Mesenchymal stem cell (in vitro differentiated cells and primary cell): ENCODE measurements at regions not wholly inside any gene's neighbourhood (a gene's known extent, or its start where the extent isn't known, plus 50 kb on each side); places are given as distances from the start of the nearest gene placed in this dataset.
"Not testable (repeated sequence)": the region's sequence is repeated elsewhere in the genome, so short reads cannot be mapped to it uniquely, and the experiment has no call there.

Source experiments
- DNase-seq: peaks from one replicate; pipeline ENCODE4 v3.0.0-alpha.2; 2013
- H2AFZ ChIP-seq: one replicate; pipeline ENCODE4 v1.6.1; 2013; ENCODE audit warnings: low read depth, mild to moderate bottlenecking, control low read depth, inconsistent platforms, low read length, moderate library complexity
- H2AK5ac ChIP-seq: 2 replicates; pipeline ENCODE4 v1.6.1; 2013; ENCODE audit warnings: low read length, moderate library complexity, mild to moderate bottlenecking, inconsistent platforms; ENCODE audit not compliant: severe bottlenecking
- H2BK120ac ChIP-seq: one replicate; pipeline ENCODE4 v1.6.1; 2013; ENCODE audit warnings: low read depth, mild to moderate bottlenecking, inconsistent platforms, low read length, moderate library complexity
- H2BK12ac ChIP-seq, 2 experiments: one replicate each; pipeline ENCODE4 v1.6.1; 2013; ENCODE audit warnings: inconsistent platforms in 2 of 2, low read length in 2 of 2, mild to moderate bottlenecking in 2 of 2, moderate library complexity in 2 of 2, control low read depth in 1 of 2
- H2BK15ac ChIP-seq: one replicate; pipeline ENCODE4 v1.6.1; 2013; ENCODE audit warnings: mild to moderate bottlenecking, low read depth, inconsistent platforms; ENCODE audit not compliant: poor library complexity, severe bottlenecking
- H2BK5ac ChIP-seq: 2 replicates; pipeline ENCODE4 v1.6.1; 2013; ENCODE audit warnings: low read depth, mild to moderate bottlenecking, low read length, control low read depth, inconsistent platforms; ENCODE audit not compliant: poor library complexity, severe bottlenecking
- H3K14ac ChIP-seq, 2 experiments: one replicate each; pipeline ENCODE4 v1.6.1; 2013; ENCODE audit warnings: inconsistent platforms in 2 of 2, low read length in 2 of 2, control low read depth in 1 of 2, mild to moderate bottlenecking in 1 of 2, moderate library complexity in 1 of 2
- H3K18ac ChIP-seq, 2 experiments: one replicate each; pipeline ENCODE4 v1.6.1; 2013; ENCODE audit warnings: inconsistent platforms in 2 of 2, low read length in 2 of 2, control low read depth in 1 of 2, low read depth in 1 of 2, mild to moderate bottlenecking in 1 of 2
- H3K23ac ChIP-seq, 2 experiments: one replicate each; pipeline ENCODE4 v1.6.1; 2013; ENCODE audit warnings: inconsistent platforms in 2 of 2, low read length in 2 of 2, mild to moderate bottlenecking in 2 of 2, moderate library complexity in 2 of 2, control low read depth in 1 of 2
- H3K27ac ChIP-seq: 2 replicates; pipeline ENCODE4 v1.5.1; 2013; ENCODE audit warnings: mild to moderate bottlenecking, moderate library complexity, low read length, control low read depth, inconsistent platforms; ENCODE audit not compliant: poor library complexity, severe bottlenecking
- H3K27me3 ChIP-seq, 2 experiments: 2 replicates each; pipeline versions ENCODE4 v1.6.1 to v1.7.0; 2013; ENCODE audit warnings: low read length in 2 of 2, mild to moderate bottlenecking in 2 of 2, moderate library complexity in 2 of 2, control low read depth in 1 of 2, inconsistent platforms in 1 of 2; ENCODE audit not compliant: control insufficient read depth in 1 of 2, insufficient read depth in 1 of 2
- H3K36me3 ChIP-seq, 2 experiments: 2 replicates each; pipeline versions ENCODE4 v1.6.1 to v1.7.0; 2013; ENCODE audit warnings: low read length in 2 of 2, control low read depth in 1 of 2, inconsistent platforms in 1 of 2, low read depth in 1 of 2, mild to moderate bottlenecking in 1 of 2; ENCODE audit not compliant: insufficient read depth in 2 of 2, control insufficient read depth in 1 of 2
- H3K4ac ChIP-seq, 2 experiments: one replicate each; pipeline ENCODE4 v1.6.1; 2013; ENCODE audit warnings: inconsistent platforms in 2 of 2, low read length in 2 of 2, mild to moderate bottlenecking in 2 of 2, moderate library complexity in 2 of 2, control low read depth in 1 of 2, low read depth in 1 of 2
- H3K4me1 ChIP-seq: 2 replicates; pipeline ENCODE4 v1.6.1; 2013; ENCODE audit warnings: low read depth, low read length, control low read depth; ENCODE audit not compliant: control insufficient read depth, insufficient read depth
- H3K4me2 ChIP-seq: 2 replicates; pipeline ENCODE4 v1.6.1; 2013; ENCODE audit warnings: low read length, mild to moderate bottlenecking, inconsistent platforms; ENCODE audit not compliant: poor library complexity, severe bottlenecking
- H3K4me3 ChIP-seq, 2 experiments: 2 replicates each; pipeline versions ENCODE4 v1.5.1 to v1.7.0; 2013; ENCODE audit warnings: low read length in 2 of 2, mild to moderate bottlenecking in 2 of 2, control low read depth in 1 of 2, low read depth in 1 of 2; ENCODE audit not compliant: insufficient read depth in 1 of 2
- H3K79me1 ChIP-seq: replicated peaks from 2 replicates; pipeline ENCODE4 v1.6.1; 2013; ENCODE audit warnings: mild to moderate bottlenecking, control low read depth, low read length, inconsistent platforms; ENCODE audit not compliant: poor library complexity, severe bottlenecking
- H3K9ac ChIP-seq: 2 replicates; pipeline ENCODE4 v1.7.0; 2013; ENCODE audit warnings: mild to moderate bottlenecking, low read length, moderate library complexity
- H3K9me3 ChIP-seq: 2 replicates; pipeline ENCODE4 v1.7.0; 2013; ENCODE audit warnings: mild to moderate bottlenecking, low read length; ENCODE audit not compliant: control insufficient read depth
- H4K8ac ChIP-seq: one replicate; pipeline ENCODE4 v1.6.1; 2013; ENCODE audit warnings: inconsistent platforms, mild to moderate bottlenecking, low read length, moderate library complexity
- H4K91ac ChIP-seq: one replicate; pipeline ENCODE4 v1.6.1; 2013; ENCODE audit warnings: mild to moderate bottlenecking, low read length, inconsistent platforms
- WGBS: methylation state at CpG from one replicate; pipeline ENCODE4 v1.1.7; 2013; ENCODE audit warnings: mixed read lengths; 5-methylcytosine and 5-hydroxymethylcytosine counted together

DNA sequence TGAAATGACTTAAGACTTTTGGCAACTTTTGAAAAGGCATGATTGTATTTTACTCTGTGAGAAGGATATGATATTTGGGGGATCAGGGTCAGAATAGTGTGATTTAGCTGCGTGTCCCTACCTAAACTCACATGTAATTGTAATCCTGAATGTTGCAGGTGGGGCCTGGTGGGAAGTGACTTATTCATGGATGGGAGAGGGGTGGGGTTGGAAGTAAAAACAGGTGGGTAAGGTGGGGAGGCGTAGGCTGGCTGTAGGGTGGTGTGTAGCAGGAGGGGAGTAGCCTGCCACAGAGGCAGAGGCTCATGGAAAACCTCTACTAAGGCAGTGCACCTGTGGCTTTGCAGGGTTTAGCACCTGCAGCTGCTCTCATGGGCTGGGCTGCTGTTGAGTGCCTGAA is 584.2 kb downstream of the CWH43 start:
- H3K36me3 ChIP-seq, H4K8ac ChIP-seq, H3K9me3 ChIP-seq, H4K91ac ChIP-seq, H3K4ac ChIP-seq, H3K14ac ChIP-seq, H2BK15ac ChIP-seq, H2BK120ac ChIP-seq, H3K4me2 ChIP-seq, H3K23ac ChIP-seq, H3K4me1 ChIP-seq, H3K27ac ChIP-seq, H3K27me3 ChIP-seq, H2BK5ac ChIP-seq, DNase-seq, H2BK12ac ChIP-seq, H3K4me3 ChIP-seq, H3K9ac ChIP-seq, H3K18ac ChIP-seq, H2AK5ac ChIP-seq, H3K79me1 ChIP-seq, H2AFZ ChIP-seq: not testable (repeated sequence)
- WGBS, result 11% methylated on average over 2 of the region's 2 CpGs

DNA sequence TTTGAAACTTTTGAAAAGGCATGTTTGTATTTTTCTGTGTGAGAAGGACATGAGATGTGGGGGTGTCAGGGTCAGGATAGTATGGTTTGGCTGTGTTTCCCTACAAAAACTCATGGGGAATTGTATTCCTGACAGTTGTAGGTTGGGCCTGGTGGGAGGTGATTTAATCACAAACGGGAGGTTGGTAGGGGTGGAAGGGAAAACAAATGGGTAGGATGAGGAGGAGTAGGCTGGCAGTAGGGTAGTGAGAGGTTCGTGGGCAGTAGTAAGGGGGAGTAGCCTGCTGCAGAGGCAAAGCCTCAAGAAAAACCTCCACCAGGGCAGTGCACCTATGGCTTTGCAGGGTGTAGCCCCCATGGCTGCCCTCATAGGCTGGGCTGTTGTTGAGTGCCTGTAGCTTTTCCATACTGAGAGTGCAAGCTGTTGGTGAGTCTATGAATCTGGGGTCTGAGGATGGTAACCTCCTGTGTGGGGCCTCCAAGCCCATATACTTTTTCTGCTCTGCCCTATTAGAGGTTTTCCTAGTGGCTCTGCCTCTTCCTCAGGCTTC is 587.7 kb downstream of the CWH43 start:
- H4K91ac ChIP-seq, H3K4me1 ChIP-seq, H2AK5ac ChIP-seq, H2BK120ac ChIP-seq, H3K4me3 ChIP-seq, H2BK15ac ChIP-seq, H3K23ac ChIP-seq, H3K4me2 ChIP-seq, H3K14ac ChIP-seq, H3K27ac ChIP-seq, H3K36me3 ChIP-seq, H3K79me1 ChIP-seq, H2BK12ac ChIP-seq, H2AFZ ChIP-seq, H4K8ac ChIP-seq, H3K27me3 ChIP-seq, H3K18ac ChIP-seq, H2BK5ac ChIP-seq, DNase-seq, H3K9ac ChIP-seq, H3K4ac ChIP-seq, H3K9me3 ChIP-seq: not testable (repeated sequence)
- 35% methylated on average over 2 of the region's 2 CpGs for WGBS

GRCh38 chr4:49575250-49575649 is 589.2 kb downstream of the CWH43 start:
- H2AFZ ChIP-seq, H3K14ac ChIP-seq, H2BK15ac ChIP-seq, H3K18ac ChIP-seq, H3K4me1 ChIP-seq, DNase-seq, H3K9ac ChIP-seq, H2BK120ac ChIP-seq, H2BK12ac ChIP-seq, H2BK5ac ChIP-seq, H3K36me3 ChIP-seq, H3K4me2 ChIP-seq, H3K4ac ChIP-seq, H4K91ac ChIP-seq, H3K27ac ChIP-seq, H3K23ac ChIP-seq, H2AK5ac ChIP-seq, H4K8ac ChIP-seq, H3K27me3 ChIP-seq, H3K79me1 ChIP-seq, H3K9me3 ChIP-seq, H3K4me3 ChIP-seq: not testable (repeated sequence)
- WGBS, result 65% methylated on average over 3 of the region's 4 CpGs

DNA sequence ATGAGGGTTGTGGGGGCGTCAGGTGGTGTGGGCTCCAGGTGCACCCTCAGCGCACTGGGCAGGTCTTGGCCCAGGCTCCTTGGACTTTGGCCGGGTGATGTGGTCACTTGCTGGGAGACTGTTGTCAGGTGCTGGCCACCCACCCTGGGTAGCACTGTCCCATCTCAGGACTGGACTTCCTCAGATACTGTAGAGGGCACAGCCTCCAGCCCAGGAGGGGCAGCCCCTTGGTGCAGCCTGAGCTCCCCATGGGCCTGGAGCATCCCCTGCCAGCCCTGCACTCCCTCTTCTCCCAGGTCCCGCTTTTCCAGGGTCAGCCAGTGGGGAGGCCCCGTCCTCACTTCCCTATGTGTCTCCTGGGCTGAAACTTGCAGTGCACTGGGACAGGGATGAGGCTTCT is 592.3 kb downstream of the CWH43 start:
- H2BK15ac ChIP-seq, H3K4me2 ChIP-seq, H2BK12ac ChIP-seq, H3K27ac ChIP-seq, H3K18ac ChIP-seq, H2BK120ac ChIP-seq, H4K8ac ChIP-seq, H2AFZ ChIP-seq, H3K27me3 ChIP-seq, H3K79me1 ChIP-seq, H3K4me1 ChIP-seq, H2AK5ac ChIP-seq, H3K9me3 ChIP-seq, H3K4ac ChIP-seq, H3K36me3 ChIP-seq, H2BK5ac ChIP-seq, H3K14ac ChIP-seq, H4K91ac ChIP-seq, H3K4me3 ChIP-seq, DNase-seq, H3K9ac ChIP-seq, H3K23ac ChIP-seq: not testable (repeated sequence)
- WGBS, result 36% methylated on average over 3 of the region's 5 CpGs
